GM12878 (cell line): ENCODE measurements at regions not wholly inside any gene's neighbourhood (a gene's known extent, or its start where the extent isn't known, plus 50 kb on each side); places are given as distances from the start of the nearest gene placed in this dataset.

Experiments
- ATAC-seq: fragments of 200-7000 bp; cut with Tn5 transposase; 3 replicates; pipeline ENCODE4 v1.9.1; 2020; ENCODE audit warnings: mild to moderate bottlenecking, moderate library complexity
- BruUV-seq: library from RNA; stranded (reverse); fragments of 400-500 nt; replicated peaks from 2 replicates; lab custom pipeline; 2021; lab: Mats Ljungman, UMichigan
- CTCF ChIA-PET: fragments of 300-600 bp; sonication (Branson Sonifier 250); formaldehyde crosslinking; extraction: SDS; loops from one replicate; lab custom pipeline; 2021; ENCODE audit warnings: inconsistent platforms; lab: Yijun Ruan, JAX
- POLR2A ChIA-PET: fragments of 350-600 bp; formaldehyde crosslinking; extraction: SDS; loops from one replicate; lab custom pipeline; 2021; ENCODE audit warnings: inconsistent platforms; lab: Charles Lee
- RAD21 ChIA-PET: fragments of 300-600 bp; sonication (Branson Sonifier 250); formaldehyde crosslinking; loops from one replicate; lab custom pipeline; 2023; ENCODE audit warnings: antibody characterized with exemption; ENCODE audit not compliant: unreplicated experiment; lab: Charles Lee
- SMC1A ChIA-PET: fragments of 300-600 bp; sonication (Branson Sonifier 250); formaldehyde crosslinking; loops from one replicate; lab custom pipeline; 2023; ENCODE audit not compliant: unreplicated experiment, uncharacterized antibody; lab: Charles Lee
- DNase-seq: peaks from one replicate; pipeline ENCODE4 v3.0.0-alpha.2; 2011; ENCODE audit warnings: low read depth, low spot score
- FAIRE-seq: peaks from 3 replicates; lab custom pipeline; 2011; peaks lifted over from hg19 to GRCh38; lab: Jason Lieb, UNC
- H2AFZ ChIP-seq: 2 replicates; pipeline ENCODE4 v1.6.0; 2011; ENCODE audit warnings: low read depth, low read length, control low read depth; ENCODE audit not compliant: control insufficient read depth
- H3K27ac ChIP-seq: 2 replicates; pipeline ENCODE4 v1.5.1; 2011; ENCODE audit warnings: control low read depth; ENCODE audit not compliant: control insufficient read depth, insufficient read depth
- H3K27me3 ChIP-seq, 2 experiments: replicated peaks in 1 of 2; 2 replicates each; pipeline versions ENCODE4 v1.6.0 to v1.6.1; 2011; ENCODE audit warnings: low read length in 1 of 2; ENCODE audit not compliant: control insufficient read depth in 2 of 2, insufficient read depth in 2 of 2
- H3K36me3 ChIP-seq, 2 experiments: 2 replicates each; pipeline ENCODE4 v1.5.1; 2011; ENCODE audit warnings: low read length in 1 of 2; ENCODE audit not compliant: control insufficient read depth in 2 of 2, insufficient read depth in 2 of 2
- H3K4me1 ChIP-seq: 2 replicates; pipeline ENCODE4 v1.6.1; 2011; ENCODE audit warnings: mild to moderate bottlenecking, low read length, moderate library complexity, mixed read lengths; ENCODE audit not compliant: control insufficient read depth, insufficient read depth
- H3K4me2 ChIP-seq: 2 replicates; pipeline ENCODE4 v1.6.0; 2011; ENCODE audit warnings: control low read depth; ENCODE audit not compliant: control insufficient read depth, insufficient read depth
- H3K4me3 ChIP-seq: fragments of 200-600 bp; sonication (generic); 2 replicates; pipeline ENCODE4 v1.5.1; 2016
- H3K79me2 ChIP-seq: 2 replicates; pipeline ENCODE4 v1.6.0; 2011; ENCODE audit warnings: low read length; ENCODE audit not compliant: control insufficient read depth, insufficient read depth
- H3K9ac ChIP-seq: 2 replicates; pipeline ENCODE4 v1.8.0; 2011; ENCODE audit warnings: low read length, control low read depth, mixed read lengths; ENCODE audit not compliant: control insufficient read depth, insufficient read depth
- H3K9me3 ChIP-seq: replicated peaks from 3 replicates; pipeline ENCODE4 v1.5.1; 2011; ENCODE audit warnings: mild to moderate bottlenecking, low read length; ENCODE audit not compliant: control insufficient read depth, insufficient read depth
- H4K20me1 ChIP-seq: 2 replicates; pipeline ENCODE4 v1.6.0; 2011; ENCODE audit not compliant: control insufficient read depth, insufficient read depth
- ATF7 ChIP-seq: fragments of 450-650 bp; IDR thresholded peaks from 2 replicates; pipeline ENCODE4 v1.6.1; 2016; ENCODE audit warnings: low read depth, mild to moderate bottlenecking
- CEBPB ChIP-seq, 2 experiments: fragments of 150-350 bp in 1 of 2; IDR thresholded peaks; 2 replicates each; pipeline ENCODE4 v1.6.1; 2012 to 2014; ENCODE audit warnings: low read depth in 2 of 2, low read length in 2 of 2, borderline replicate concordance in 1 of 2, inconsistent platforms in 1 of 2
- EGR1 ChIP-seq, 2 experiments: IDR thresholded peaks; 1 replicate in 1 of 2; 2 replicates in 1 of 2; pipeline ENCODE4 v1.6.1; 2011 to 2012; ENCODE audit warnings: low read depth in 2 of 2, low read length in 2 of 2, borderline replicate concordance in 1 of 2, mild to moderate bottlenecking in 1 of 2, moderate library complexity in 1 of 2
- EP300 ChIP-seq, 2 experiments: fragments of 150-350 bp in 1 of 2; IDR thresholded peaks; 2 replicates each; pipeline ENCODE4 v1.6.1; 2011 to 2012; ENCODE audit warnings: low read depth in 2 of 2, low read length in 2 of 2, borderline replicate concordance in 1 of 2, improper control_type of control experiment in 1 of 2, inconsistent platforms in 1 of 2; ENCODE audit not compliant: control insufficient read depth in 1 of 2
- PAX8 ChIP-seq: fragments of 450-650 bp; IDR thresholded peaks from 2 replicates; pipeline ENCODE4 v1.6.1; 2017; ENCODE audit warnings: mild to moderate bottlenecking, moderate library complexity
- SIN3A ChIP-seq: IDR thresholded peaks from 2 replicates; pipeline ENCODE4 v1.6.1; 2012; ENCODE audit warnings: low read depth, low read length, improper control_type of control experiment
- SMAD5 ChIP-seq: IDR thresholded peaks from 2 replicates; pipeline ENCODE4 v1.6.1; 2016; ENCODE audit warnings: antibody characterized with exemption, low read depth
- YY1 ChIP-seq: IDR thresholded peaks from 2 replicates; pipeline ENCODE4 v1.6.1; 2011; ENCODE audit warnings: low read depth, mild to moderate bottlenecking, low read length
- ZNF384 ChIP-seq: IDR thresholded peaks from 2 replicates; pipeline ENCODE4 v1.6.1; 2012; ENCODE audit warnings: low read depth, mild to moderate bottlenecking, low read length, improper control_type of control experiment, borderline replicate concordance
- ZNF592 ChIP-seq: fragments of 450-650 bp; IDR thresholded peaks from 2 replicates; pipeline ENCODE4 v1.6.1; 2017; ENCODE audit warnings: mild to moderate bottlenecking, moderate library complexity
- WGBS: methylation state at CpG from one replicate; pipeline ENCODE4 v1.1.6; 2016; ENCODE audit warnings: low lambda C conversion rate; ENCODE audit not compliant: insufficient replicate concordance, insufficient coverage; ENCODE audit errors: missing lambda C conversion rate; 5-methylcytosine and 5-hydroxymethylcytosine counted together
- in situ Hi-C: fragments of 300-500 bp; cut with MboI; formaldehyde crosslinking; loops from 9 replicates; pipeline ENCODE4 v1.14.3; 2018; ENCODE audit warnings: mixed read lengths
- intact Hi-C: fragments of 100-400 bp; cut with micrococcal nuclease; formaldehyde crosslinking; loops from one replicate; pipeline ENCODE4 v1.14.2; 2022; ENCODE audit not compliant: unreplicated experiment

GRCh38 chrX:42466332-42467046 lies 311.5 kb downstream of the PPP1R2C start:
- POLR2A ChIA-PET: no interaction called here
- WGBS: 54% methylated on average over 4 of the region's 4 CpGs
- CTCF ChIA-PET: interaction anchor here (0.8 kb wide), 1 partner anchor 16 kb away, joined by 3 read pairs; no protein-coding TSS in a partner anchor

More at GRCh38 chrX:42466332-42467046, 311.5 kb downstream of the PPP1R2C start:
- RAD21 ChIA-PET: no interaction called here
- SMC1A ChIA-PET: no interaction called here
- Histone ChIP-seq H3K36me3 (no peaks in the 10 kb centered on the region), H3K4me1 (no peaks in the 10 kb centered on the region), H3K4me3 (no peak overlapping the region), H2AFZ (no peak overlapping the region), H3K4me2 (no peak overlapping the region), H3K79me2 (no peaks in the 10 kb centered on the region), H3K9me3 (no peaks in the 10 kb centered on the region), H3K9ac (no peak overlapping the region), H3K27ac (no peak overlapping the region), H3K27me3 (no peaks in the 10 kb centered on the region), H4K20me1 (no peaks in the 10 kb centered on the region)
- in situ Hi-C loops (no loop called here), intact Hi-C loops (no loop called here)
- BruUV-seq: no TSS peak
- FAIRE-seq (no peak), DNase-seq (no peak), ATAC-seq (no peak)
- TF ChIP-seq EP300 (IDR thresholded peaks at IDR 0.05; ENCODE audit: borderline replicate concordance in 1 of 2, control insufficient read depth in 1 of 2, low read depth in 2 of 2, low read length in 2 of 2) (no peak), SMAD5 (no peak), PAX8 (no peak), CEBPB (IDR thresholded peaks at IDR 0.05; ENCODE audit: borderline replicate concordance in 1 of 2, low read depth in 2 of 2, low read length in 2 of 2) (no peak), ZNF384 (no peak), ATF7 (no peak), EGR1 (IDR thresholded peaks at IDR 0.05; ENCODE audit: borderline replicate concordance in 1 of 2, low read depth in 2 of 2, low read length in 2 of 2) (no peak), YY1 (no peak), ZNF592 (no peak), SIN3A (no peak)
